Breast epithelium (tissue), 3 donors: ENCODE measurements at regions not wholly inside any gene's neighbourhood (a gene's known extent, or its start where the extent isn't known, plus 50 kb on each side); places are given as distances from the start of the nearest gene placed in this dataset.

Experiments
- POLR2A ChIP-seq: fragments of 450-650 bp; IDR thresholded peaks from one replicate; pipeline ENCODE4 v1.6.1; 2016; ENCODE audit warnings: antibody characterized with exemption, mild to moderate bottlenecking, moderate library complexity
- POLR2AphosphoS5 ChIP-seq, 3 donors: sonication (generic); formaldehyde crosslinking; IDR thresholded peaks; one replicate each; pipeline ENCODE4 v1.6.1; 2017; ENCODE audit warnings: antibody characterized with exemption in 3 of 3
- TF ChIP-seq, protein P1 (sequence below), 3 donors: fragments of 450-650 bp; IDR thresholded peaks; one replicate each; pipeline ENCODE4 v1.5.1; 2016 to 2017; ENCODE audit warnings: antibody characterized with exemption in 3 of 3, mild to moderate bottlenecking in 3 of 3, moderate library complexity in 3 of 3

- TF ChIP-seq, protein P1, sequence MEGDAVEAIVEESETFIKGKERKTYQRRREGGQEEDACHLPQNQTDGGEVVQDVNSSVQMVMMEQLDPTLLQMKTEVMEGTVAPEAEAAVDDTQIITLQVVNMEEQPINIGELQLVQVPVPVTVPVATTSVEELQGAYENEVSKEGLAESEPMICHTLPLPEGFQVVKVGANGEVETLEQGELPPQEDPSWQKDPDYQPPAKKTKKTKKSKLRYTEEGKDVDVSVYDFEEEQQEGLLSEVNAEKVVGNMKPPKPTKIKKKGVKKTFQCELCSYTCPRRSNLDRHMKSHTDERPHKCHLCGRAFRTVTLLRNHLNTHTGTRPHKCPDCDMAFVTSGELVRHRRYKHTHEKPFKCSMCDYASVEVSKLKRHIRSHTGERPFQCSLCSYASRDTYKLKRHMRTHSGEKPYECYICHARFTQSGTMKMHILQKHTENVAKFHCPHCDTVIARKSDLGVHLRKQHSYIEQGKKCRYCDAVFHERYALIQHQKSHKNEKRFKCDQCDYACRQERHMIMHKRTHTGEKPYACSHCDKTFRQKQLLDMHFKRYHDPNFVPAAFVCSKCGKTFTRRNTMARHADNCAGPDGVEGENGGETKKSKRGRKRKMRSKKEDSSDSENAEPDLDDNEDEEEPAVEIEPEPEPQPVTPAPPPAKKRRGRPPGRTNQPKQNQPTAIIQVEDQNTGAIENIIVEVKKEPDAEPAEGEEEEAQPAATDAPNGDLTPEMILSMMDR (IDR thresholded peaks at IDR 0.05), result no peak
- TF ChIP-seq POLR2A, result no peak
- no peak for TF ChIP-seq POLR2AphosphoS5 (IDR thresholded peaks at IDR 0.05)
Measured at GRCh38 chr20:48358176-48359054, 469.4 kb downstream of the PREX1 start.
